GM13977 (cell line): ENCODE measurements at regions not wholly inside any gene's neighbourhood (a gene's known extent, or its start where the extent isn't known, plus 50 kb on each side); places are given as distances from the start of the nearest gene placed in this dataset.

Source experiments
- DNase-seq: peaks from one replicate; pipeline ENCODE4 v3.0.0; 2012; ENCODE audit warnings: low spot score
- CTCF ChIP-seq: IDR thresholded peaks from 2 replicates; pipeline ENCODE4 v1.5.1; 2012; ENCODE audit warnings: mild to moderate bottlenecking, control low read depth; ENCODE audit not compliant: insufficient read depth; ENCODE audit errors: extremely low read depth, missing control alignments
- in situ Hi-C: fragments of 300-500 bp; cut with MboI; formaldehyde crosslinking; loops from one replicate; pipeline ENCODE4 v1.12.0; 2022; ENCODE audit warnings: low sequenced_read_pairs, low pct_unique_long_range_greater_than_20kb, mixed read lengths, inconsistent platforms; ENCODE audit not compliant: unreplicated experiment

GRCh38 chrX:40514376-40514775 is 66.4 kb upstream of the ATP6AP2 start:
- TF ChIP-seq CTCF, result no peak
- no peak for DNase-seq
- in situ Hi-C loops, result no loop called here

DNA sequence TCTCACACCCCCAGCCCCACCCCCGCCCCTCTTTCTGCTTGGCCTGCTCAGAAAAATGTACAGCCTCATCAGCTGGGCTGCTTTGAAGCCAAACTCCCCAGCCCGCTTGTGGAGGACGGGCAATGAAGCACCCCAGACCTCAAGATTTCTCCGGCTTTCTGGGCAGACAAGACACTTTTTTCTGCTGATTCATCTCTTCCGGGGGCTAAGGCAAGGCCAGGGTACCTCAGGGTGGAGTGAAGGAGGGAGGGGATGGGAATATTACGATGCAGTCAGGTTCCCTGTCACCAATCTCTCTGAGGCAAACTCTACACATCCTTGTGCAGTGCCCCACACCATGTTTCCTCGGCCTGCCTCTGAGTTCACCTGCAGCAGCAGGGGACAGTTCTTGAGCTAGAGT is 66.9 kb upstream of the ATP6AP2 start:
- no peak for TF ChIP-seq CTCF
- in situ Hi-C loops, result no loop called here
- DNase-seq, result no peak

DNA sequence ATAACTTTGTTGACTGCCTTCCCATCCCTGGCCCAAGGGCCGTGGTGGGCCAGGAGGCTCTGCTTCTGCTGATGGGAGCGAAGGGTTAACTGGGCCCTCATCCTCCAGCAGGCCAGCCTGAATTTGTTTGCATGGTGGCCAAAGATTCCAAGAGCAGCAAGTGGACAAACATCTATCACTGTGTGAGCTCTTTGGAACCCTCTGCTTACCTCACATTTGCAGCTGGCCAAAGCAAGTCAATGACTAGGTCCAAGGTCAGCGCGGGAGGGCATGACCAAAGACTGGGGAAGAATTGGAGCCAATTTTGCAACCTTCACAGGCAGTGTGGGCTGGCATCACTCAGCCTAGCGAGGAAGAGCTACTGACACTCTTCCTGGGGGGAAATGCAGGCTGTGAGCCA is 67.8 kb upstream of the ATP6AP2 start:
- TF ChIP-seq CTCF, result no peak
- in situ Hi-C loops, result no loop called here
- DNase-seq, result no peak

- no peak for DNase-seq
- in situ Hi-C loops, result no loop called here
- no peak for TF ChIP-seq CTCF
Observed at GRCh38 chrX:40511258-40511657, 69.5 kb upstream of the ATP6AP2 start.

DNA sequence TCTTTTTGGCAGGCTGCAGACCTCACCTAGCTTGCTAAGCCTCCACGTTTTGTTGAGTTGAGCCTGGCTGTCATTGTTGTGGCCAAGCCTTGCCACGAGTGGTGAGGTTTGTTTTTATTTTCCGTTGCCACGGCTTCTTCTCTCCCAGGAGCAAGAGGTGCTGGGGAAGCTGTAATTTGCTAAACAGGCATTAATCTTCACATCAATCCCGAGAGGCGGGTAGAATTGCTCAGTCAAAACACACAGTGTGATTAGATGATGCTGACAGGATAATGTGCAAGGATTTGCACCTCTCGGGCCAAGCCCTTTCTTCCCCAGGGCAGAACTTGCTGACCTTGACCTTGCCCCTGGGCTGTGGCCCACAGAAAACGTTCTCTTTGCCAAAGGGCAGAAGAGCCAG is 72.2 kb upstream of the ATP6AP2 start:
- no peak for DNase-seq
- TF ChIP-seq CTCF, result no peak
- in situ Hi-C loops, result no loop called here

GRCh38 chrX:40506201-40506985 is 74.4 kb upstream of the ATP6AP2 start:
- in situ Hi-C loops, result no loop called here
- no peak for TF ChIP-seq CTCF
- DNase-seq, result no peak
